HL-60 (cell line): ENCODE measurements at regions not wholly inside any gene's neighbourhood (a gene's known extent, or its start where the extent isn't known, plus 50 kb on each side); places are given as distances from the start of the nearest gene placed in this dataset.
A peak's percentile ranks its signal among the peaks of the same experiment; 100 is the strongest.
"Not testable (repeated sequence)": the region's sequence is repeated elsewhere in the genome, so short reads cannot be mapped to it uniquely, and the experiment has no call there.

Experiments used
- DNase-seq, 2 experiments: peaks; one replicate each; pipeline ENCODE4 v3.0.0-alpha.2; 2010 to 2020; ENCODE audit warnings: low read depth in 1 of 2, low spot score in 1 of 2
- H3K27ac ChIP-seq: fragments of 250-450 bp; sonication (Bioruptor Pico); replicated peaks from 2 replicates; pipeline ENCODE4 v1.5.1; 2020; ENCODE audit warnings: mild to moderate bottlenecking, moderate library complexity
- H3K27me3 ChIP-seq: fragments of 250-450 bp; sonication (Bioruptor Pico); 2 replicates; pipeline ENCODE4 v1.5.1; 2021; ENCODE audit warnings: mild to moderate bottlenecking, moderate library complexity; ENCODE audit not compliant: insufficient read depth, poor library complexity, severe bottlenecking
- H3K4me3 ChIP-seq: replicated peaks from 2 replicates; pipeline ENCODE4 v1.5.1; 2011; ENCODE audit warnings: mild to moderate bottlenecking, control low read depth, low read length; ENCODE audit not compliant: insufficient read depth
- CTCF ChIP-seq: IDR thresholded peaks from one replicate; pipeline ENCODE4 v1.5.1; 2011; ENCODE audit warnings: low read length, control low read depth, inconsistent platforms; ENCODE audit not compliant: insufficient read depth
- GABPA ChIP-seq: IDR thresholded peaks from 2 replicates; pipeline ENCODE4 v1.6.1; 2012; ENCODE audit warnings: low read depth
- POLR2AphosphoS5 ChIP-seq: IDR thresholded peaks from 2 replicates; pipeline ENCODE4 v1.6.1; 2012; ENCODE audit warnings: low read depth
- REST ChIP-seq: IDR thresholded peaks from 2 replicates; pipeline ENCODE4 v1.6.1; 2012; ENCODE audit warnings: low read depth; ENCODE audit not compliant: insufficient replicate concordance
- SPI1 ChIP-seq: IDR thresholded peaks from 2 replicates; pipeline ENCODE4 v1.6.1; 2012; ENCODE audit warnings: low read depth, mild to moderate bottlenecking, borderline replicate concordance

- DNase-seq = no peak
- Histone ChIP-seq H3K27me3 (no peaks in the 10 kb centered on the region), H3K4me3 (no peak overlapping the region), H3K27ac (no peak overlapping the region)
- TF ChIP-seq SPI1 (no peak), GABPA (no peak), POLR2AphosphoS5 (no peak), REST (no peak), CTCF (no peak)
These were observed 176.5 kb upstream of the KCNMB2 start for GRCh38 chr3:178359728-178360127.

- DNase-seq = not testable (repeated sequence)
These were observed 173.2 kb upstream of the KCNMB2 start for GRCh38 chr3:178363048-178363447.

GRCh38 chr3:178367817-178368617 lies 168.2 kb upstream of the KCNMB2 start:
- TF ChIP-seq SPI1 (peak; percentile 69), GABPA (no peak), REST (no peak), CTCF (no peak), POLR2AphosphoS5 (no peak)
- Histone ChIP-seq H3K4me3 (no peak overlapping the region), H3K27me3 (no peaks in the 10 kb centered on the region), H3K27ac (no peak overlapping the region)
- DNase-seq = no peak

More at GRCh38 chr3:178363048-178363447, 173.2 kb upstream of the KCNMB2 start:
- H3K4me3 ChIP-seq, H3K27me3 ChIP-seq, H3K27ac ChIP-seq: not testable (repeated sequence)

- no peaks in the 10 kb centered on the region for H3K27me3 ChIP-seq
- no peak overlapping the region for H3K27ac ChIP-seq
- no peak overlapping the region for H3K4me3 ChIP-seq
- DNase-seq = no peak
- TF ChIP-seq POLR2AphosphoS5 (no peak), CTCF (no peak), REST (no peak), SPI1 (no peak), GABPA (no peak)
These were observed 167.2 kb upstream of the KCNMB2 start for GRCh38 chr3:178369006-178369405.
